HG03521 (cell line): ENCODE measurements at regions not wholly inside any gene's neighbourhood (a gene's known extent, or its start where the extent isn't known, plus 50 kb on each side); places are given as distances from the start of the nearest gene placed in this dataset.
A peak's percentile ranks its signal among the peaks of the same experiment; 100 is the strongest.
"Not testable (repeated sequence)": the region's sequence is repeated elsewhere in the genome, so short reads cannot be mapped to it uniquely, and the experiment has no call there.

Source experiments
- ATAC-seq: cut with Tn5 transposase; IDR thresholded peaks from one replicate; pipeline ENCODE4 v1.9.1; 2021; ENCODE audit warnings: mild to moderate bottlenecking, moderate library complexity; ENCODE audit not compliant: unreplicated experiment

DNA sequence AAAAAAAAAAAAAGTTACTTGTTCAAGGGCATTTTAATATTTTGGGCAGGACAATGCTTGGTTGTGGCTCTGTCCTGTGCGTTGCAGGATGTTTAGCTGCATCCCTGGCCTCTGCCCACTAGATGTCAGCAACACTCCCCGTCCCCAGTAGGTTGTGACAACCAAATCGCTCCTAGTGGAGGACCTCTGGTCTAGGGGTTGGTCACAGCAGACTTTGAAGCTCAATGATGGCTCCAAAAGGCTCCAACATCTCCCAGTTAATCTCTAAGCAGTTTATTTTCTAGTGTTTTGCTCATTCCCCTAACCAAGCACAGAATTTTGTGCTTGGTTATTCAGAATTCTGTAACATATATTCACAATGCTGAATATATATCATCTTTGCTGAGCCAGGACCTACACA, 67.0 kb downstream of the CHRNA1 start:
- peak; percentile 95 for ATAC-seq

DNA sequence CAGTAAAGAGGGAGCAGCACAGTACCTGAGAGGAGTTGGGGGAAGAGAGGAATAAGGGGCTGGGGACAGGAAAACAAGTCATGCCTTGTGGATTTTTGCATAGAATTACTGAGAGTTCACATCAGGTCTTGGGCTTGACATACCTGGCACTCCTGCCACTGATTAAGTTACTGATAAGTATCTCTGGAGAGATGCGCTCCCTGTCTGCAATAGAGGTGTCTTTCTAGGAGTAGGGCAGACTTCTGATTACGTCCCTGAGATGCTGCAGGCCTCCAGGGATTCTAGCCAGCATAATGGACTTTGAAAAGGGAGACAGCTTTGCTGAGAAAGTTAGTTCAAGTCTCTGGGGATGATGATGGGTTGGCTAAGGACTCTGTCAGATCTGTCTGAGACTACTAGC, 69.4 kb downstream of the CHRNA1 start:
- no peak for ATAC-seq

DNA sequence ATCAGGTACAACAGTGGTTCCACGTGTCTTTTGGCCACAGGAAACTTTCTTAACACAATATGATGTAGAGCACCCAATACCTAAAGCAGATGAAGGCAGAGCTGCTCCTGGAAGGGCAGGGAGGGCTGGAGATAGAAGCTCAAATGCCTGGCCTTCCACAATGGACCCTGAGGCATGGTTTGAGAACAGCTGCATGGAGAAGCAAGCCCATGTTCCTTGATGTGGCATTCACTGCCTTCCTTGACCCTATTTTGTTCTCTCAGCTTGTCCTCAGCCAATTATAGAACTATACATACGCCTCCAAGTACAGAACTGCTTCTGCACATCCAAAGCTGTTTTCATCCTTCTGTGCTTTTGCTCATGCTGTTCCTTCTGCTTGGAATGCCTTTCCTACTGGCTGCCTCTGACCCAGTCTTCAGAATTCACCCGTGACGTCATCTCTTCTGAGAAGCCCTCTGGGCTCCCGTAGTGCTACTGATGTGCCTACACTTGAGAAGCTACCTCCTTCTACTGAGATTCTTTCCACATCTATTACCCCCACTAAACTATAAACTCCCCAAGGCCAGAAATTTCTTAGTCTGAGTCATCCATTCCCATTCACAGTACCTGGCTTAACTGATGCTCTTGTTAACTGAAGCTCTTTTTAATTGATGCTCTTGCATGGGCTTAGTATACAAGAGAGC, 69.9 kb downstream of the CHRNA1 start:
- no peak for ATAC-seq

DNA sequence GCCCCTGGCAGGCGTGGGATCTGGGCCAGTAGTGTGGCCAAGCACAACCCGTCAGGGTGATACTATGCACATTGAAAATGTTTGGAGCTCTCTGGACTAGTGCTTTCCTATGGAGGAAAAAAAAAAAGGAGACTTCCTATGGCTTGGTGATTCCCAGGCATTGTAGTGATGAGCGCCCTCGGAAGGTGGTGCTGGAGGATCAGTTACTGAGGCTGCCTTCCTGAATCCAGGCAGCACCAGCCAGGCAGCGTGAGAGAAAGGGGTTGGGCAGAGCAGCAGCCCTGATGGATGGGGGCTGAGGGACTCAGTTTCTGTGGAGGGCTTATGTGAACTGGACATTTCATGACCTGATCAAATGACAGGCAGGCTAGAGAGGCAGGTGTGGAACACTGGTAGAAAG, 70.9 kb downstream of the CHRNA1 start:
- ATAC-seq, result no peak

DNA sequence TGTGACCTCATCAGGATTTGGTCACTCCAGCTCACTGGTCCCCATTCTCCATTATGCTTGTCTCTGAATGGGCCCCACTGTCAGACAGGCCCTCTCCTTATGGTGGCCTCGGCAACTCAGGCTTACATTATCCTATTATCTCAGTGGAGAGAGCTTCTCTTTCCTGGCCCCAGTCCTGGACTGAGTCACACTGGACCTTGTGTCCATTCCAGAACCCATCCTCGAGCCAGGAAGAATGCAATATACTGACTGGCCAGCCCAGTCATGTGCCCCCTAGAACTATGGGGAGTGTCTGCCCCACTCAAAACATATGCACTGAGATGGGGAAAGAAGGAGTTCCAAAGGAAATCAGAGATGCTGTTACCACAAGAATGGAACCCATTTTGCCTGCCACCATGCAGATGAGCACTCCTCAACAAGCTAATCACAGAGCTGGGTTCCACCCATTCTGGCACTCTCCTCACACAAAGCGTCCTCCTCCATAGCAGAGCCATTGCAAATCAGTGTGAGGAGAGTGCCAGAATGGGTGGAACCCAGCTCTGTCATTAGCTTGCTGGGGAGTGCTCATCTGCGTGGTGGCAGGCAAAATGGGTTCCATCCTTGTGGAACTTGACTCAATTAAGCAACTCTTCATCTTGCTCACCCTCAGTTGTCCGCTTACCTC, 71.9 kb downstream of the CHRNA1 start:
- no peak for ATAC-seq

DNA sequence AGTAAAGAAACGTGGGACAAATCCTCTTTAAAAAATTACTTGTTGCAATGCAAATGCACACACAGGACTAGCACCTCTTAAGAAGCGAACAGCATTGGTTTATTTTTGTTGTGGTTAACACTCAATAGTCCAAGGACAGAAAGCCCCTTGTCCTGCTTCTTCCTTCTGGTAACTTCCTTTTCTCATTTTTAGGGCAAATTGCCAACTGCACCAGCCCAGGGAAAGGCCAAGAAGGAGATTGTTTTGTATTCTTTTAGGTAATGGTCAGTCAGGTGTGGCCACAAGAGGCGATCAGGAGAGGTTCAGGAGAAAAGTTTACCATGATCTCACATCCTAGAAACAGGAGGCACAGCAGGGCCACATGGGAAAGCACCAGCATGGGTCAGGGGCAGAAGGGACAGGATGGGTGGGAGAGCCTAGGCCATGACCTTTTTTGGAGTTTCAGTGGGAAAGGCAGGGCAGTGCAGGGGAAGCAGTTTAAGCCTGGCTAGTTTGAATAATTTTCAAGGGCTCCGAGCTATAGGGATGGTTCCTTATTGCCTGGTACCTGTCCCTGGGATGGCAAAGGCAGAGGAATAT, 73.0 kb downstream of the CHRNA1 start:
- ATAC-seq, result no peak

DNA sequence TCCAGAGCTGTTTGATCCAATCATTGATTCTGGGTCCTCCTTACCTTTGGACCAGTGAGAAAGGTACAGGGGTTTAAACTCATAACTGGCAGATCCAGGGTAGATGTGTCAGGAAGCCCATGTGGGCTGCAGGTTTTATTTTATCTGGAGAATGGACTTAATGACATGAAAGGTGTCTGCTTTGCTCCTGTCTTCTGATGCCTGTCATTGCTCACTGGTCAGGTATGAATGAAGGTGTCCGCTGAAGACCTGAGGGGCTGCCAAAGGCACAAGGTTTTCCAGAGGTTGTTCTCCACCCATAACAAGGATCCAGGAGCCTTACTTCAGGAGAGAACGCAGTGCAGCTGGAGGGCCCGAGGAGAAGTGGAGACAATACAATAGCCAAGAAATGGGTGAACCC, 74.2 kb downstream of the CHRNA1 start:
- ATAC-seq, result no peak

DNA sequence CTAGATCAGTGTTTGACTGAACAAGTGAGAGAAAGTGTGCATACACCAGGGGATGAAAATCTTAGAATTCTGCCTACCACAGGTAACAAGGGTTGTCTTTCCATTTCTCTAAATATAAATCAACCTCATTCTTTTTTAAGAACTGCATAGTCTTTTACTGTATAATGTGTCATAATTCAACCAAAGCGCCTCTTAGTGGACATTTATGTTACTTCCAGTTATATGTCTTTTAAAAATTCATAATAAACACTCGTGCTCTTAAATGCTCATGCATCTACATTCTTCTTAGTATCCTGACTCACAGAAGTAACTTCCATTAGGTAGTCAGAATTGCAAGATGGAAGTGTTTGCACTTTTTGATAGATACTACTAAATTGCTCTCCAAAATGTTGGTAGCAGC, 76.2 kb downstream of the CHRNA1 start:
- no peak for ATAC-seq

DNA sequence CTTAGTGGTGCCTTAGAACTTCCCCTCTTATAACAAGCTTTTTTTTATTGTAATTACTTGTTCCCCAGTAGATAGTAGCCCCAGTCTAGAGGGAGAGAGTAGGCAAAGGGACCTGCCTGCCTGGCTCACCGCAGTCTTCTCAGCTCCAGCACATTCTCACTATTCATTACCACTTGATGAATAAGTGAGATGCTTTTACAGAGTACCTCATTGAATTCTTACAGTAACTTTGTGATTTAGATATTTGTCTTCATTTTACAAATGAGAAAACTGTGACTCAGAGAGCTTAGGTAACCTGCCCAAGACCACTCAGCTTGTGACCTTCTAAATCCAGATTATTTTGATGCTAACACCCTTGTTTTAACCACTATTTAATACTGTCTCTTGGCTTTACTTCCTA, 77.8 kb downstream of the CHRNA1 start:
- no peak for ATAC-seq

DNA sequence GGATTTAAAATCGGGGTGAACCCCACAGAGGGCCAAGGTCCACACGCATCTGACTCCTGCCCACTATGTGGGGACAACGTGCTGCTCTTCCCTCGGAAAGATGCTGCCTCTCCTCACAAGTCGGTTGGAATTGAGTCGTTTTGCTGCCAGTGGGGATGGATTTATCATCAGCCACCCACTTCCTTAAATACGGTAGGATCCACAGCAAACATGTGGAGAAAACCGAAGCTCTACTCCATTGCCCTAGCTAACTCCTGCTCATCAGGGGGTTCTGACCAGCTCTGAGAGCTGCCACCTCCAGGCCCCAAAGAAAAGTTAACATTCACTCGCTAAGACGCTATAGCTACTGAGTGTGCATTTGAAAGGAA, 80.9 kb downstream of the CHRNA1 start:
- no peak for ATAC-seq

DNA sequence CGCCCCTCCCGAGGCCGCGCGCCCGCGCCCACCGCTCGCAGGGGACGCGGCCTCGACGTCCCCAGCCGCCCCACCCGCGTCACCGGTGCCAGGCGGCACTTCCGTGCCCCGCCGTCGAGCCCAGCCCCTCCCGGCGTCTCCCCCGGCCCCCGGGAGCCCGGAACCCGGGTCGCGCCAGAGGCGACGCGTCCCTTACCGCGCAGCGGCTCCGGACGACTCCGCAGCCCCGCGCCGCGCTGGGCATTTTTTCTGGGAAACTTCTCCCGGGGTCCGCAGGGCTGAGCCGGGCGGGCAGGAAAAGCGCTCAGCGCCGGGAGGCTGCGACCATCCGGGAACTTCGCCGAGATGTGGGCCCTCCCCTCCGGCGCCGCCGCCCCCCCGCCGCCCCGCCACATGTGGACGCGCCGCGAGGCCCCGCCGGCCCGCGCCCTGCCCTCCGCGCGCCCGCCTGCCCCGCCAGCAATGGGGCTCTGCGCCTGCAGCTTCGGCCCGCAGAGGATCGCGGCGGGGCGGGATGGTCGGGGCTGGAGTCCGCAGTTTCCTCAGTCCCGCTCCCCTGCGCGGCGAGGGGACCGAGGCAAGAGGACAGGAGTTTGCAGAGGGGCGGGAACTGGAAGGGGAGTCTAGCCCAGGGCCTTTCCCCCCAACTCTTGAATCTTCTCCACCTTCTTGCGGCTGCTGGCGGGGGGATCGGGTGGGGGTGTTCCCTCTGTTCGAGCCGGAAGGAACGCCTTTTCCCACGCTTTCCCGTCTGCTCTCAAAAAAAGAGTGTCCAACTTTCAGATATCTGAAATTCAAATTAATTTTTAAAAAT, 81.5 kb downstream of the CHRNA1 start:
- ATAC-seq, result peak; percentile 44

DNA sequence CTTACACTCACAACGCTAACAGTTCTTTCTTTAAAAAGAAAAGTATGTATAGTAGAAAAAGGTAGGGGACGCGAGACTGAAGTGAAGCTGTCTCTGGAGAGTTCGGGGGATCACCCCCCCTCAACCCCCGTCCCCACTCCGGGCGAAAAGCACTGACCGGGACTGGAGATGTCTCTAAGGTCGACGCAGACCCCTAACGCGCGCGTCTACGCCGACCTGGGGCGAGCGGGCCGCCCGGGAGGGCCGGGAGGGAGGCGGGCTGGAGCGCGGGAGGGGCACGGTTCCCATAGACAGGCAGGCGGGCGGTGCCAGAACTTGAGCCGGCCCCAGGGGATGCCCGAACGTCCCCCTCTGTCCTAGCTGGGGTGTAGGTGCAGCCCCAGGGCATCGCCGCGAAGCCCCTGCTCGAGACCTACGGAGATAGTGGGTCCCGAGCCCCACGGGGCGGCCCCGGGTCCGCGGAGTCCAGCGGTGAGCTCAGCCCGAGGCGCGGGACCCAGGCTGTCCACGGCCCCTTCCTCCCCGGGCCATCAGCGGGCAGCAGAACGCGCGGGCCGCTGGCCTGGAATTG, 82.2 kb downstream of the CHRNA1 start:
- peak; percentile 43 for ATAC-seq

DNA sequence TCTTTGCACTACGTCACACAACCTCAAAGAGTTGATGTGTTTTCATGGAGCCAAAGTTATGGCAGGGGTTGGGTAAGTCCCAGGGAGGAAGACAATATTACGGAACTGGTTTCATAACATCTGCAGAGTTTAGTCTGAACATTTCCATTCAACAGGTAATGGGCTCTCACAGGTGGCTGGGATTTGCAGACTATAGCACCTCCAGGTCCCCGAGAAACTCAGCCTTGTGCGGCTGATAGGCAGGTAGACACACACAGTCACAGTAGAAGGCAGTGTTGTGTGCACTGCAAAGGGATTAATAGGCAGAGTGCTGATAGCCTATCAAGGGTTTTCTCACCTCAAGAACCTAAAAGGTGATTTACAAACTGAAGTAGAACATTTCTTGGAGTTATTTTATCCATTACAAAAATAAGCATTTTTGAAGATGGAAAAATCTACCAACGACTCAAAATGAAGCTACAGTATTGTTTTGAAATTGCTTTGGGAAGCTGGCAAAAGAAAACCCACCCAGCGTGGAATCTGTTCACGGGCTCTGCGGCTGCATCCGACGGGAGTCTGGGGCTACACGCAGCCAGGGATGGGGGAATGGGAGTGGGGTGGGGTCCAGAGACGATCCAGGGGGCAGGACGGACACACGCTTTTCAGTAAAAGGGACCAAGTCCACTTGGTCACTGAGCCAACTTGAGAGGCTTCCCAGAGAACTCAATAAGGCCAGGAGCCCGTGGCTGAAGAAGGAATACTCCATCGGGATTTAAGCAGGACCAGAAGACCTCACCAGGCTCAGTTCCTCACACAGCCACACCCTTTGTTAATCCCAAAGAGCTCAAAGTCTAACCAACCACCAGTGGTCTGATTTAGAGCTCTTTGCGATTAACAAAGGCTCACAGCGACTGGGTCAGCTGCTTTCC, 82.9 kb downstream of the CHRNA1 start:
- no peak for ATAC-seq

DNA sequence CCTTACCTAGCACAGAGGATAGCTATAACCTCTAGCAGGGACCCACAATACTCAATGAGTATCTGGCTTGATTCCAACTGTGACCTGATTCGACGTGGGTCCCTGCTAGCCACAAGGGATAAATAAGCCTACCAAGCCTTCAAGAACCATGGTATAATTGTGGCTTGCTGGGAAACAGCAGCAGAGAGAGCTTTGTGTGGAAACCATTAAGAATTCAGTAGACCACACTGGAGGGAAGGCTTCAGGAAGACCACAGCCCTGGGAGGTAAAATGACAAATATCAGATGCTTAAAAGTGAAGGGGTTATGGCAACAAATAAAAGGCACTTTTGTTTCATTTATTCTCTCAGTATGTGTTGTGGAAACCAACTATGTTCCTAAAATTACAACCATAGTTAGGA, 82.6 kb upstream of the WIPF1 start:
- no peak for ATAC-seq

DNA sequence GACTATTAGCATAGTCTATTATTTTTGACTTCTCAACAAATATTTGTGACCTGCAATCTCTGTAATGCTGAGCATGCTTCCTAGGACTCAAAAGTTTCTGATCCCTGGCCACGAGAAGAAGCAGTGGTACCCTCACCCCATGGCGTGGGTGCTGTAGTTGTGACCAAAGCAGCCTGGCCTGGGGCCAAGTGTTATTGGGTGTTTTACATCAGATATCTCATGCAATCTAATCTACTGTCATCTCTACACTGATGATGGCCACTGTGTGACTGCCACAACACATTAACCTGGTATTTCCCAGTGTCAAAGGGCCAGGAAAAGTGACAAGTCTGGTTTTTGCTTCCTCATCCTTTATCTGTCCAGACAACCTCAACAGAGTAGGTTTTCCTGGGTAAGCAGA, 80.8 kb upstream of the WIPF1 start:
- no peak for ATAC-seq

DNA sequence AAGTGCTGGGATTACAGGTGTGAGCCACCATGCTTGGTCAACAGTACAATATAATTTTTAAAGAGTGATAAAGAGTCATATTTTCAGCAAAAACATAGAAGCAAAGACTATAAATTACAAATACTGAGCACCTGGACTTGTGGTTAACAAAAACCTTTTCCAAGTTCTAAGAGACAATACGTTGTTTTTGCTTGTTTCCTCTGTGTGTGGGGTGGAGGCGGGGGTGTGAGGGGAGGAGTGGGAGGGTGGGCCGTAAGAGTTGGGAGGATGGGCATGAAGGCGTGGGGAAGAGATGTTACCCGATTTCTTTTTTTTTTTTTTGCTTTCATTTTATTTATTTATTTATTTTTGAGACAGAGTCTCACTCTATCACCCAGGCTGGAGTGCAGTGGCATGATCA, 78.0 kb upstream of the WIPF1 start:
- no peak for ATAC-seq

DNA sequence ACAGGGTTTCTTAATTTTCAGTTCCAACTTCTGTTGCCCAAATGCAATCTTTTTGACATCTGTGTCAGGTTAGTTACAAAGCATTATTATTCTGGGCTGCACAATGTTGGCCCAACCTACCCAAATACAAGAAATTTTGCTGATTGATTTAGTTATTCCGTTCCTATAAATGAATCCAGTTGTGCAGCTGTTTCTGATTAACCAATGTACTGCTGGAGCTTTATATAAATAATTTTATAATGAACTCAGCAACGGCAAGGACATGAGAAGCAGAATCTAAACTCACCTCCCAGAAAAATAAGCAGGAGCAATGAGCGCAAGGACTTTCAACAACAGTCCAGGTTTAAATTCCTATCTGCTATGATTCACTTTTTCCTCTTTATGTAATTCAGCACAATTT, 76.3 kb upstream of the WIPF1 start:
- ATAC-seq, result no peak

DNA sequence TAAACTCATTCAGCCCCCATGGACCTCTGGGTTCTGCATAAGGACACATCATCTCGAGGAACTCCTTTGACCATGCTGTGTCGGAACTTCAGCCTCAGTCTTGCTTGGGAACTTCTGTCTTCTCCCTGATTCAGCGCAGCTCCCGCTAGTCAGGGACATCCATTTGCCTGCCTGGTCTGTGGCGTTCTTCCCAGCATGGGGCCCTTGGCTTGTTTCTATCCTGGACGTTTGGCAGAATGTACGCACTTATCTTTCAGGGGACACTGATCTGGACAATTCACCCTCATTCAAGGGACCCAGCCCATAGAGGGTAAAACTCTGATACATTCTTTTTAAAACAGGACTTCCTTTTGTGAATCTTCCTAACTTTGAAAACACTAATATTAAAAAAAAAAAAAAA, 75.8 kb upstream of the WIPF1 start:
- no peak for ATAC-seq

DNA sequence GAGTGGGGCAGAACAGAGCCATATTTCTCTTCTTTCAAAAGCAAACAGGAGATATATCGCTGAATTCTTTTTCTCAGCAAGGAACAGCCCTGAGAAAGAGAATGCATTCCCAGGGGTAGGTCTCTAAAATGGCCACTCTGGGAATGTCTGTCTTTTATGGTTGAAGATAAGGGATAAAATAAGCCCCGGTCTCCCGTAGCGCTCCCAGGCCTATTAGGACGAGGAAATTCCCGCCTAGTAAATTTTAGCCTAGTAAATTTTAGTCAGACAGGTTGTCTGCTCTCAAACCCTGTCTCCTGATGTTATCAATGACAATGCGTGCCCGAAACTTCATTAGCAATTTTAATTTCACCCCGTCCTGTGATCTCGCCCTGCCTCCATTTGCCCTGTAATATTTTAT, 73.9 kb upstream of the WIPF1 start:
- ATAC-seq, result not testable (repeated sequence)

DNA sequence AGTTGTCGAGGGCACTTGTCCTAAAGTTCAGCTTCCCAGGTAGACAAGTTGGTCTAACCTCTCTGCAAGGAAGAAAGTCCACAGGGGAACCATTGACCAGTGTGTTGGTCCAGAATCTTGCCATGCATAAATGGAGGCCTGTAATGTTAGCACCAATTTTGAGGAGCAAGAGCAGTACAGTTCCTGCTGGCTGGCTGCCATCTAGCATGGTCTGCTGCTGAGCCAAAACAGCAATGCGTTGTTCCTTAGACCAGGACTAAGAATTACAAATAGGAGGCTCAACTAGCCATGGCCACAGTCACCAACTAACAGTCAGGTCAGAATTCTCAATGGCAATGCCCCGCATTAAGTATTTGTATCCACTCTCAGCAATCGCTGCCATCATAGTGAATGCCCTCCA, 72.8 kb upstream of the WIPF1 start:
- ATAC-seq, result no peak
